A549 (cell line): ENCODE measurements at regions not wholly inside any gene's neighbourhood (a gene's known extent, or its start where the extent isn't known, plus 50 kb on each side); places are given as distances from the start of the nearest gene placed in this dataset.

Source experiments
- ATAC-seq, 2 experiments: fragments of 200-7000 bp in 1 of 2; fragments of >200 bp in 1 of 2; cut with Nextera tagmentation in 1 of 2; cut with Tn5 transposase in 1 of 2; 3 replicates each; pipeline versions ENCODE4 v1.8.0 to v1.9.1; 2018 to 2020; ENCODE audit warnings: mild to moderate bottlenecking in 1 of 2, moderate library complexity in 1 of 2
- CTCF ChIA-PET: fragments of 300-600 bp; sonication (Branson Sonifier 250); formaldehyde crosslinking; extraction: SDS; loops from one replicate; lab custom pipeline; 2021; ENCODE audit warnings: antibody characterized with exemption, inconsistent platforms; lab: Yijun Ruan, JAX
- POLR2A ChIA-PET: fragments of 350-600 bp; formaldehyde crosslinking; extraction: SDS; loops from one replicate; lab custom pipeline; 2021; ENCODE audit warnings: antibody characterized with exemption, inconsistent platforms; lab: Yijun Ruan, JAX
- DNase-seq, 2 experiments: peaks; one replicate each; pipeline versions ENCODE4 v3.0.0 to v3.0.0-alpha.2; 2011 to 2016; ENCODE audit warnings: low read depth in 1 of 2, low spot score in 1 of 2
- FAIRE-seq: peaks from 2 replicates; lab custom pipeline; 2011; peaks lifted over from hg19 to GRCh38; lab: Jason Lieb, UNC
- H3K27ac ChIP-seq, 2 experiments: fragments of >200 bp; sonication (Bioruptor Twin); formaldehyde crosslinking; 3 replicates each; pipeline ENCODE4 v1.5.1; 2016 to 2017
- H3K4me1 ChIP-seq: fragments of >200 bp; sonication (Bioruptor Twin); formaldehyde crosslinking; 3 replicates; pipeline ENCODE4 v1.6.1; 2016
- H3K4me2 ChIP-seq: fragments of >200 bp; sonication (Bioruptor Twin); formaldehyde crosslinking; 3 replicates; pipeline ENCODE4 v1.6.1; 2016
- H3K4me3 ChIP-seq: fragments of >200 bp; sonication (Bioruptor Twin); formaldehyde crosslinking; 3 replicates; pipeline ENCODE4 v1.5.1; 2016
- H3K9me3 ChIP-seq: fragments of >200 bp; sonication (Bioruptor Twin); formaldehyde crosslinking; 3 replicates; pipeline ENCODE4 v1.6.1; 2016
- CBX2 ChIP-seq: fragments of 200-600 bp; sonication (generic); IDR thresholded peaks from 2 replicates; pipeline ENCODE4 v1.6.1; 2016; ENCODE audit warnings: low read depth, mild to moderate bottlenecking, borderline replicate concordance
- CEBPB ChIP-seq, 2 experiments: fragments of >200 bp in 1 of 2; sonication (Bioruptor Twin) in 1 of 2; formaldehyde crosslinking in 1 of 2; IDR thresholded peaks; 2 replicates each; pipeline ENCODE4 v1.6.1; 2012 to 2016
- CHD2 ChIP-seq: fragments of 150-350 bp; IDR thresholded peaks from 2 replicates; pipeline ENCODE4 v1.6.1; 2014; ENCODE audit warnings: low read length; ENCODE audit not compliant: partially characterized antibody
- E2F6 ChIP-seq: IDR thresholded peaks from 2 replicates; pipeline ENCODE4 v1.6.1; 2012; ENCODE audit warnings: low read depth, borderline replicate concordance
- EHF ChIP-seq: fragments of 250-450 bp; sonication (Bioruptor Pico); IDR thresholded peaks from 2 replicates; pipeline ENCODE4 v1.5.0; 2020; ENCODE audit warnings: mild to moderate bottlenecking
- EHMT2 ChIP-seq: fragments of 200-600 bp; sonication (generic); IDR thresholded peaks from 2 replicates; pipeline ENCODE4 v1.6.1; 2016; ENCODE audit warnings: antibody characterized with exemption, low read depth, mild to moderate bottlenecking, moderate library complexity
- ESRRA ChIP-seq: fragments of 150-350 bp; IDR thresholded peaks from 2 replicates; pipeline ENCODE4 v1.6.1; 2014; ENCODE audit warnings: mild to moderate bottlenecking, low read length, borderline replicate concordance
- FOSL2 ChIP-seq, 2 experiments: fragments of 450-650 bp in 1 of 2; fragments of >200 bp in 1 of 2; sonication (Bioruptor Twin) in 1 of 2; formaldehyde crosslinking; IDR thresholded peaks; 2 replicates each; pipeline versions ENCODE4 v1.5.0 to v1.6.1; 2016 to 2020; ENCODE audit warnings: mild to moderate bottlenecking in 1 of 2, moderate library complexity in 1 of 2
- FOXS1 ChIP-seq: fragments of 250-450 bp; sonication (Bioruptor Pico); IDR thresholded peaks from 2 replicates; pipeline ENCODE4 v1.5.0; 2020; ENCODE audit warnings: mild to moderate bottlenecking, moderate library complexity
- GATA3 ChIP-seq: IDR thresholded peaks from 2 replicates; pipeline ENCODE4 v1.6.1; 2012; ENCODE audit warnings: borderline replicate concordance
- HOXB13 ChIP-seq: fragments of 250-450 bp; sonication (Bioruptor Pico); IDR thresholded peaks from 2 replicates; pipeline ENCODE4 v1.5.0; 2020; ENCODE audit warnings: low read depth, mild to moderate bottlenecking, moderate library complexity
- HOXB5 ChIP-seq: fragments of 250-450 bp; sonication (Bioruptor Pico); IDR thresholded peaks from 2 replicates; pipeline ENCODE4 v1.5.0; 2020; ENCODE audit warnings: mild to moderate bottlenecking, moderate library complexity
- JUN ChIP-seq, 2 experiments: fragments of >200 bp; sonication (Bioruptor Twin); formaldehyde crosslinking; IDR thresholded peaks; 2 replicates in 1 of 2; 3 replicates in 1 of 2; pipeline ENCODE4 v1.6.1; 2016 to 2017
- JUNB ChIP-seq: fragments of >200 bp; sonication (Bioruptor Twin); formaldehyde crosslinking; IDR thresholded peaks from 2 replicates; pipeline ENCODE4 v1.6.1; 2016
- KDM1A ChIP-seq: fragments of 200-600 bp; sonication (generic); IDR thresholded peaks from 2 replicates; pipeline ENCODE4 v1.6.1; 2016; ENCODE audit warnings: low read depth, mild to moderate bottlenecking
- KDM5A ChIP-seq: fragments of 200-600 bp; sonication (generic); IDR thresholded peaks from 2 replicates; pipeline ENCODE4 v1.6.1; 2016; ENCODE audit warnings: antibody characterized with exemption, mild to moderate bottlenecking
- MYC ChIP-seq: IDR thresholded peaks from 2 replicates; pipeline ENCODE4 v1.6.1; 2012; ENCODE audit warnings: mild to moderate bottlenecking, inconsistent platforms, low read length, improper control_type of control experiment, borderline replicate concordance
- PHF8 ChIP-seq: fragments of 200-600 bp; sonication (generic); IDR thresholded peaks from 2 replicates; pipeline ENCODE4 v1.6.1; 2016; ENCODE audit warnings: low read depth, mild to moderate bottlenecking, antibody characterized with exemption, moderate library complexity, borderline replicate concordance
- POLR2A ChIP-seq: IDR thresholded peaks from 2 replicates; pipeline ENCODE4 v1.6.1; 2012; ENCODE audit warnings: mild to moderate bottlenecking, low read length
- POLR2AphosphoS2 ChIP-seq: conservative IDR thresholded peaks from 2 replicates; pipeline ENCODE4 v1.6.1; 2012; ENCODE audit warnings: low read length, improper control_type of control experiment, inconsistent platforms
- REST ChIP-seq: fragments of 200-600 bp; sonication (generic); IDR thresholded peaks from 2 replicates; pipeline ENCODE4 v1.6.1; 2016; ENCODE audit warnings: antibody characterized with exemption, mild to moderate bottlenecking, moderate library complexity
- RFX5 ChIP-seq: fragments of 450-650 bp; IDR thresholded peaks from 2 replicates; pipeline ENCODE4 v1.7.1; 2014; ENCODE audit warnings: antibody characterized with exemption, mild to moderate bottlenecking, moderate library complexity
- SMC3 ChIP-seq: fragments of >200 bp; sonication (Bioruptor Twin); formaldehyde crosslinking; IDR thresholded peaks from 3 replicates; pipeline ENCODE4 v1.6.1; 2018; ENCODE audit warnings: inconsistent platforms
- TFCP2L1 ChIP-seq: fragments of 250-450 bp; sonication (Bioruptor Pico); IDR thresholded peaks from 2 replicates; pipeline ENCODE4 v1.5.0; 2021; ENCODE audit warnings: mild to moderate bottlenecking
- TP53 ChIP-seq: fragments of 250-450 bp; sonication (Bioruptor Pico); IDR thresholded peaks from 2 replicates; pipeline ENCODE4 v1.5.0; 2021; ENCODE audit warnings: mild to moderate bottlenecking, moderate library complexity
- ZC3H11A ChIP-seq: fragments of 450-650 bp; IDR thresholded peaks from 2 replicates; pipeline ENCODE4 v1.6.1; 2014; ENCODE audit warnings: antibody characterized with exemption, mild to moderate bottlenecking
- WGBS: methylation state at CpG from one replicate; pipeline ENCODE4 v1.1.6; 2017; ENCODE audit errors: missing lambda C conversion rate; 5-methylcytosine and 5-hydroxymethylcytosine counted together
- TF ChIP-seq, protein P1 (sequence below): fragments of 150-350 bp; IDR thresholded peaks from 2 replicates; pipeline ENCODE4 v1.6.1; 2014; ENCODE audit warnings: low read depth, mild to moderate bottlenecking, low read length
- TF ChIP-seq, protein P2 (sequence below): fragments of 450-650 bp; IDR thresholded peaks from 2 replicates; pipeline ENCODE4 v1.6.1; 2014; ENCODE audit warnings: antibody characterized with exemption
- TF ChIP-seq, protein P3 (sequence below): fragments of >200 bp; sonication (Bioruptor Twin); formaldehyde crosslinking; IDR thresholded peaks from 3 replicates; pipeline ENCODE4 v1.6.1; 2016

DNA sequence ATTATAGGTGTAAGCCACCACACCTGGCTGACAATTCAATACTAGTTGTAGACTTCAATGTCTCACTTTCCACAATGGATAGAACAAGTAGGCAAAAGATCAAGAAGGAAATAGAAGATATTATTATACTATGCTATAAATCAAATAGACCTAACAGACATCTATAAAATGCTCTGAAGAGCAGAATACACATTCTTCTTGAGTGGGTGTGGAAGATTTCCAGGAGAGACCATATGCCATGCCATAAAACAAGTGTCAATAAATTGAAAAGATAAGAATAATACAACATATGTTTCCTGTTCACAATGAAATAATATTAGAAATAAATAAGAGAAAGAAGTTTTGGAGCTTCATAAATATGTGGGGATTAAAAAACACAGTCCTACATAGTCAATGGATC, 179.3 kb upstream of the AMOT start:
- Histone ChIP-seq H3K27ac (no peak overlapping the region), H3K4me2 (no peak overlapping the region), H3K4me1 (no peaks in the 10 kb centered on the region), H3K9me3 (no peaks in the 10 kb centered on the region), H3K4me3 (no peak overlapping the region)
- FAIRE-seq, result no peak
- ChIA-PET CTCF (no interaction called here), POLR2A (no interaction called here)
- DNase-seq, result no peak
- no peak for ATAC-seq
- TF ChIP-seq FOXS1 (CRISPR knock-in tag), result no peak
- TF ChIP-seq POLR2AphosphoS2, result no peak
- no peak for TF ChIP-seq RFX5
- TF ChIP-seq EHF (CRISPR knock-in tag), result no peak
- no peak for TF ChIP-seq KDM1A
- TF ChIP-seq SMC3, result no peak
- no peak for TF ChIP-seq HOXB13 (CRISPR knock-in tag)
- TF ChIP-seq TP53 (CRISPR knock-in tag), result no peak
- TF ChIP-seq, protein P1, sequence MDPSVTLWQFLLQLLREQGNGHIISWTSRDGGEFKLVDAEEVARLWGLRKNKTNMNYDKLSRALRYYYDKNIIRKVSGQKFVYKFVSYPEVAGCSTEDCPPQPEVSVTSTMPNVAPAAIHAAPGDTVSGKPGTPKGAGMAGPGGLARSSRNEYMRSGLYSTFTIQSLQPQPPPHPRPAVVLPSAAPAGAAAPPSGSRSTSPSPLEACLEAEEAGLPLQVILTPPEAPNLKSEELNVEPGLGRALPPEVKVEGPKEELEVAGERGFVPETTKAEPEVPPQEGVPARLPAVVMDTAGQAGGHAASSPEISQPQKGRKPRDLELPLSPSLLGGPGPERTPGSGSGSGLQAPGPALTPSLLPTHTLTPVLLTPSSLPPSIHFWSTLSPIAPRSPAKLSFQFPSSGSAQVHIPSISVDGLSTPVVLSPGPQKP, result no peak
- TF ChIP-seq GATA3, result no peak
- TF ChIP-seq CEBPB (IDR thresholded peaks at IDR 0.05), result no peak
- no peak for TF ChIP-seq TFCP2L1 (CRISPR knock-in tag)
- no peak for TF ChIP-seq E2F6
- no peak for TF ChIP-seq POLR2A

GRCh38 chrX:113009837-113010236, 169.2 kb upstream of the AMOT start:
- ChIA-PET POLR2A (no interaction called here), CTCF (no interaction called here)
- DNase-seq (no peak), FAIRE-seq (no peak), ATAC-seq (no peak)
- no peak for TF ChIP-seq KDM5A
- no peak for TF ChIP-seq RFX5
- TF ChIP-seq JUNB, result no peak
- no peak for TF ChIP-seq HOXB13 (CRISPR knock-in tag)
- TF ChIP-seq, protein P2, sequence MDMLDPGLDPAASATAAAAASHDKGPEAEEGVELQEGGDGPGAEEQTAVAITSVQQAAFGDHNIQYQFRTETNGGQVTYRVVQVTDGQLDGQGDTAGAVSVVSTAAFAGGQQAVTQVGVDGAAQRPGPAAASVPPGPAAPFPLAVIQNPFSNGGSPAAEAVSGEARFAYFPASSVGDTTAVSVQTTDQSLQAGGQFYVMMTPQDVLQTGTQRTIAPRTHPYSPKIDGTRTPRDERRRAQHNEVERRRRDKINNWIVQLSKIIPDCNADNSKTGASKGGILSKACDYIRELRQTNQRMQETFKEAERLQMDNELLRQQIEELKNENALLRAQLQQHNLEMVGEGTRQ, result no peak
- no peak for TF ChIP-seq CBX2
- no peak for TF ChIP-seq MYC
- no peak for TF ChIP-seq CEBPB (IDR thresholded peaks at IDR 0.05)
- TF ChIP-seq EHMT2, result no peak
- Histone ChIP-seq H3K27ac (no peak overlapping the region), H3K4me1 (no peaks in the 10 kb centered on the region), H3K4me3 (no peak overlapping the region), H3K4me2 (no peak overlapping the region), H3K9me3 (no peaks in the 10 kb centered on the region)
- whole genome bisulfite sequencing, result 29% methylated on average over 1 of the region's 1 CpG

- FAIRE-seq (no peak), DNase-seq (no peak), ATAC-seq (no peak)
- Histone ChIP-seq H3K4me3 (no peak overlapping the region), H3K9me3 (no peaks in the 10 kb centered on the region), H3K27ac (no peak overlapping the region), H3K4me2 (no peak overlapping the region), H3K4me1 (no peaks in the 10 kb centered on the region)
- ChIA-PET CTCF (no interaction called here), POLR2A (no interaction called here)
- WGBS, result 0% methylated on average over 2 of the region's 3 CpGs
- no peak for TF ChIP-seq FOSL2 (IDR thresholded peaks at IDR 0.05)
- TF ChIP-seq FOSL2 (CRISPR knock-in tag; IDR thresholded peaks at IDR 0.05), result no peak
- TF ChIP-seq CEBPB (IDR thresholded peaks at IDR 0.05), result no peak
- TF ChIP-seq PHF8, result no peak
- no peak for TF ChIP-seq JUN (IDR thresholded peaks at IDR 0.05)
- TF ChIP-seq TP53 (CRISPR knock-in tag), result no peak
- no peak for TF ChIP-seq ZC3H11A
- no peak for TF ChIP-seq REST
- no peak for TF ChIP-seq ESRRA
- TF ChIP-seq, protein P3, sequence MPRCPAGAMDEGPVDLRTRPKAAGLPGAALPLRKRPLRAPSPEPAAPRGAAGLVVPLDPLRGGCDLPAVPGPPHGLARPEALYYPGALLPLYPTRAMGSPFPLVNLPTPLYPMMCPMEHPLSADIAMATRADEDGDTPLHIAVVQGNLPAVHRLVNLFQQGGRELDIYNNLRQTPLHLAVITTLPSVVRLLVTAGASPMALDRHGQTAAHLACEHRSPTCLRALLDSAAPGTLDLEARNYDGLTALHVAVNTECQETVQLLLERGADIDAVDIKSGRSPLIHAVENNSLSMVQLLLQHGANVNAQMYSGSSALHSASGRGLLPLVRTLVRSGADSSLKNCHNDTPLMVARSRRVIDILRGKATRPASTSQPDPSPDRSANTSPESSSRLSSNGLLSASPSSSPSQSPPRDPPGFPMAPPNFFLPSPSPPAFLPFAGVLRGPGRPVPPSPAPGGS, result no peak
- no peak for TF ChIP-seq CHD2
- TF ChIP-seq KDM5A, result no peak
- no peak for TF ChIP-seq POLR2AphosphoS2
- TF ChIP-seq HOXB5 (CRISPR knock-in tag), result no peak
These were observed 168.4 kb upstream of the AMOT start for GRCh38 chrX:113009029-113009428.
